Nephron progenitor cell (in vitro differentiated cells): ENCODE measurements at regions not wholly inside any gene's neighbourhood (a gene's known extent, or its start where the extent isn't known, plus 50 kb on each side); places are given as distances from the start of the nearest gene placed in this dataset.

Source experiments
- DNase-seq: peaks from one replicate; pipeline ENCODE4 v3.0.0; 2021
- H3K27ac Mint-ChIP-seq: 2 replicates; pipeline ENCODE4 v1.8.0; 2021; ENCODE audit warnings: mild to moderate bottlenecking, moderate library complexity, mixed read lengths
- H3K27me3 Mint-ChIP-seq: 2 replicates; pipeline ENCODE4 v1.8.0; 2021; ENCODE audit warnings: mild to moderate bottlenecking, low read depth, mixed read lengths; ENCODE audit not compliant: poor library complexity
- H3K36me3 Mint-ChIP-seq: 2 replicates; pipeline ENCODE4 v1.8.0; 2021; ENCODE audit warnings: low read depth, mixed read lengths
- H3K4me1 Mint-ChIP-seq: 2 replicates; pipeline ENCODE4 v1.8.0; 2021; ENCODE audit warnings: mixed read lengths
- H3K4me3 Mint-ChIP-seq: 2 replicates; pipeline ENCODE4 v1.8.0; 2021; ENCODE audit warnings: mild to moderate bottlenecking, moderate library complexity, mixed read lengths
- H3K9me3 Mint-ChIP-seq: 2 replicates; pipeline ENCODE4 v1.8.0; 2021; ENCODE audit warnings: mild to moderate bottlenecking, moderate library complexity, mixed read lengths
- TF ChIP-seq, protein P1 (sequence below): fragments of 200-600 bp; sonication (generic); IDR thresholded peaks from 2 replicates; pipeline ENCODE4 v1.5.0; 2021; ENCODE audit warnings: antibody characterized with exemption

DNA sequence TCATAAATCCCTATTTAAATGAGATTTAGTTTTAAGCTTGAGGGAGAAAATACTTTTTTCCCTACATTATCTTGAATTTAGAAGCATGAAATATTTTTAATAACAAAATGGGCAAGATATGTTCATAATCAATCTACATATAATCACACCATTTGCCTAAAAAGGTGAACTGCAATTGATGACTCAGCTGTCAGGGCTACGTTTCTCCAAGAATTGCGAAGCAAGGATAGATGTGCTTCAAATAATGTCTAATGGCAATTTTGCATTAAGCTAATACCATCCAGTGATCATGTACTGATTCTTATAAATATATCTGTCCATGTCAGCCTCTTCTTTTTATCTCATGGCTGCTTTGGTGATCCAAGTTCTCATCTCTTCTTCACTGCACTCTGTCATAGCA, 404.4 kb downstream of the MAN2A1 start:
- TF ChIP-seq, protein P1, sequence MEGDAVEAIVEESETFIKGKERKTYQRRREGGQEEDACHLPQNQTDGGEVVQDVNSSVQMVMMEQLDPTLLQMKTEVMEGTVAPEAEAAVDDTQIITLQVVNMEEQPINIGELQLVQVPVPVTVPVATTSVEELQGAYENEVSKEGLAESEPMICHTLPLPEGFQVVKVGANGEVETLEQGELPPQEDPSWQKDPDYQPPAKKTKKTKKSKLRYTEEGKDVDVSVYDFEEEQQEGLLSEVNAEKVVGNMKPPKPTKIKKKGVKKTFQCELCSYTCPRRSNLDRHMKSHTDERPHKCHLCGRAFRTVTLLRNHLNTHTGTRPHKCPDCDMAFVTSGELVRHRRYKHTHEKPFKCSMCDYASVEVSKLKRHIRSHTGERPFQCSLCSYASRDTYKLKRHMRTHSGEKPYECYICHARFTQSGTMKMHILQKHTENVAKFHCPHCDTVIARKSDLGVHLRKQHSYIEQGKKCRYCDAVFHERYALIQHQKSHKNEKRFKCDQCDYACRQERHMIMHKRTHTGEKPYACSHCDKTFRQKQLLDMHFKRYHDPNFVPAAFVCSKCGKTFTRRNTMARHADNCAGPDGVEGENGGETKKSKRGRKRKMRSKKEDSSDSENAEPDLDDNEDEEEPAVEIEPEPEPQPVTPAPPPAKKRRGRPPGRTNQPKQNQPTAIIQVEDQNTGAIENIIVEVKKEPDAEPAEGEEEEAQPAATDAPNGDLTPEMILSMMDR, result no peak
- H3K9me3 Mint-ChIP-seq, result no peaks in the 10 kb centered on the region

GRCh38 chr5:110094548-110094947, 404.8 kb downstream of the MAN2A1 start:
- DNase-seq, result no peak
- Mint-ChIP-seq H3K36me3 (no peaks in the 10 kb centered on the region), H3K27me3 (no peaks in the 10 kb centered on the region), H3K27ac (no peak overlapping the region), H3K4me1 (no peaks in the 10 kb centered on the region), H3K9me3 (no peaks in the 10 kb centered on the region), H3K4me3 (no peak overlapping the region)
- TF ChIP-seq, protein P1, result no peak

More for the DNA sequence above, 404.4 kb downstream of the MAN2A1 start:
- no peaks in the 10 kb centered on the region for H3K27me3 Mint-ChIP-seq
- H3K27ac Mint-ChIP-seq, result no peak overlapping the region
- no peaks in the 10 kb centered on the region for H3K4me1 Mint-ChIP-seq
- H3K36me3 Mint-ChIP-seq, result no peaks in the 10 kb centered on the region
- no peak overlapping the region for H3K4me3 Mint-ChIP-seq
- no peak for DNase-seq

DNA sequence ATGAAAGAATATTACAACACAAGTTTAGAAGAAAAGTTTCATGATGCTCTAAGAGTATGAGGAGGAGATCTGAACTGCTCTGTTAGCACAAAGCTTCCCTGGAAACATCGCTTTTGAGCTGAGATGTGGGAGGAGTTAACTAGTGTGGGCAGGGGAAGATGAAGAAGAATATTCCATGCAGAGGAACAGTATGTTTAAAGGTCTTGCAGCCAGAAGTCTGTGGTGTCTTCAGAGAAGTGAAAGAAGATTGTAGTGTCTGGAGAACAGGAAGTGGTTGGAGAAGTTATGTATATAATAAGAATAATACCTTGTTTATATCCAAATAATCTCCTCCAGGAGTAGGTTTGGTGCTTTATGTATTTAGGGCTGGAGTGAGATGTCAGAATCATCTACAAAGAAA, 406.7 kb downstream of the MAN2A1 start:
- Mint-ChIP-seq H3K27ac (no peak overlapping the region), H3K27me3 (no peaks in the 10 kb centered on the region), H3K9me3 (no peaks in the 10 kb centered on the region), H3K4me3 (no peak overlapping the region), H3K4me1 (no peaks in the 10 kb centered on the region), H3K36me3 (no peaks in the 10 kb centered on the region)
- no peak for DNase-seq
- TF ChIP-seq, protein P1, result no peak

DNA sequence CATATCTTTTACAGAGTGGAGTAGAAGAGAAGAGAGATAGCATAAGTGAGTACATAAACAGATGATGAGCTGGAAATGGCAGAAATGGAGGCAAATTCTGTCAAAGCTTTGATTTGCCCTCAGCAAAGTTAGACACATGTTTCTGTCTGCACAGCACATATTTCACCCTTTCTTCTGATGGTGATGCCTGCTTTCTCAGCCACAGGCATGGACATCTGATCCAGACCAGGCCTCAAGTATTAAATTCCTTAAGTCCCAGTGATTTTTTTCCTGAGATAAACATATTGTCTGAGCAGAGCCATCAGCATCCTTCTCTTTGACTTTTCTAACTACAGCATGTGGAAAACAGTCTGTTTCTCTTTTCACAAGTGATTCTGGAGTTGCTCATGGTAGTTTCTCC, 409.8 kb downstream of the MAN2A1 start:
- H3K4me3 Mint-ChIP-seq, result no peak overlapping the region
- no peak overlapping the region for H3K27ac Mint-ChIP-seq
- peaks cover 22% of the 10 kb centered on the region for H3K4me1 Mint-ChIP-seq
- TF ChIP-seq, protein P1, result no peak
- H3K36me3 Mint-ChIP-seq, result no peaks in the 10 kb centered on the region
- no peak for DNase-seq
- no peaks in the 10 kb centered on the region for H3K27me3 Mint-ChIP-seq
- H3K9me3 Mint-ChIP-seq, result no peaks in the 10 kb centered on the region

- TF ChIP-seq, protein P1, result no peak
- H3K36me3 Mint-ChIP-seq, result no peaks in the 10 kb centered on the region
Observed at GRCh38 chr5:110103081-110103480, 413.4 kb downstream of the MAN2A1 start.

DNA sequence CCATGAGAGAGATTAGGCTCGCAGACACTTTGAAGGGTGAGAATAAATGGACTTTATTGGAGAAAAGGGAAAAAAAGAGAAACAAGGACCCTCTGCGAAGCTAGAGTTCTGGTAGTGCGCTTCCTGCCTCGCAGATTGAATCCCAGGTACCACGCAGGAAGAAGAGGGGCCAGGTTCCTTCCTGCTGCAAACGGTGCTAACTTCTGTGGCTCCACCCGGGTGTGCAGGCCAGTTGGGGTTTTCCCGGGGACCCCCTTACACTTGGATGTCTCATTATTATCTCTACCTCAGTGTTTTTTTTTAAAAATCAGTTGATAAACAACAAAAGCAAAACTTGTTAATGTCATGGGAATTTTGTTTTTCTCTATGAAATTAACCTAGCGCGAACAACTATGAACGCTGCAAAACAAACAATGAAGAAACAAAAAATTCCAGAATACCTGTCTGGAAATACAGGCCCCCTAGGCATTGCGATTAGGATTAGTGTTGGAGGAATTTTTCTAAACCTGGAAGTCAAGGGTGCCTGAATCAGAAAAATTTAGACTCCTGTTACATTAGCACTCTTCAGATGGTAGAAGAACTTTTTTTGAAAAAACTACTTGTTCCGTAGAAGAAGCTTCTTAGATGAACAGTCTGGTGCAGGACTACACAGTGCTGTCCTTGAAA, 414.5 kb downstream of the MAN2A1 start:
- peak overlapping the region; percentile 84 for H3K27ac Mint-ChIP-seq
- H3K9me3 Mint-ChIP-seq, result no peaks in the 10 kb centered on the region
- H3K4me3 Mint-ChIP-seq, result no peak overlapping the region
- TF ChIP-seq, protein P1, result no peak
- no peaks in the 10 kb centered on the region for H3K36me3 Mint-ChIP-seq
- H3K27me3 Mint-ChIP-seq, result peaks cover 4% of the 10 kb centered on the region
- DNase-seq, result no peak
- peaks cover 36% of the 10 kb centered on the region for H3K4me1 Mint-ChIP-seq

More at GRCh38 chr5:110103081-110103480, 413.4 kb downstream of the MAN2A1 start:
- Mint-ChIP-seq H3K27ac (no peak overlapping the region), H3K27me3 (peaks cover 4% of the 10 kb centered on the region), H3K9me3 (no peaks in the 10 kb centered on the region), H3K4me3 (no peak overlapping the region), H3K4me1 (peaks cover 36% of the 10 kb centered on the region)
- no peak for DNase-seq
